ENCODE measurements at regions not wholly inside any gene's neighbourhood (a gene's known extent, or its start where the extent isn't known, plus 50 kb on each side); places are given as distances from the start of the nearest gene placed in this dataset.

- no peak for TF ChIP-seq CTCF (IDR thresholded peaks at IDR 0.05; ENCODE audit: low read depth, low read length)
- H3K4me3 ChIP-seq (ENCODE audit: low read depth, low read length) = no peak overlapping the region
- DNase-seq (ENCODE audit: low read depth, low spot score) = no peak
- in situ Hi-C loops (cut with HindIII; ENCODE audit: low sequenced_read_pairs) = no loop called here
Observed at GRCh38 chr12:91952916-91953315, 192.7 kb downstream of the BTG1 start.

- in situ Hi-C loops (cut with HindIII; ENCODE audit: low sequenced_read_pairs) = no loop called here
- no peak overlapping the region for H3K4me3 ChIP-seq (ENCODE audit: low read depth, low read length)
- TF ChIP-seq CTCF (IDR thresholded peaks at IDR 0.05; ENCODE audit: low read depth, low read length) = no peak
- peak; percentile 4 for DNase-seq (ENCODE audit: low read depth, low spot score)
Observed at GRCh38 chr12:91951571-91951970, 194.1 kb downstream of the BTG1 start.

- in situ Hi-C loops (cut with HindIII; ENCODE audit: low sequenced_read_pairs) = no loop called here
- no peak for DNase-seq (ENCODE audit: low read depth, low spot score)
- no peak for TF ChIP-seq CTCF (IDR thresholded peaks at IDR 0.05; ENCODE audit: low read depth, low read length)
- H3K4me3 ChIP-seq (ENCODE audit: low read depth, low read length) = no peak overlapping the region
Observed at GRCh38 chr12:91948504-91948903, 197.1 kb downstream of the BTG1 start.

- H3K4me3 ChIP-seq (ENCODE audit: low read depth, low read length) = no peak overlapping the region
- no peak for TF ChIP-seq CTCF (IDR thresholded peaks at IDR 0.05; ENCODE audit: low read depth, low read length)
- in situ Hi-C loops (cut with HindIII; ENCODE audit: low sequenced_read_pairs) = no loop called here
- DNase-seq (ENCODE audit: low read depth, low spot score) = no peak
Observed at GRCh38 chr12:91947459-91947858, 198.2 kb downstream of the BTG1 start.

- no peak for TF ChIP-seq CTCF (IDR thresholded peaks at IDR 0.05; ENCODE audit: low read depth, low read length)
- no peak for DNase-seq (ENCODE audit: low read depth, low spot score)
- in situ Hi-C loops (cut with HindIII; ENCODE audit: low sequenced_read_pairs) = no loop called here
Observed at GRCh38 chr12:91944637-91945036, 201.0 kb downstream of the BTG1 start.

GRCh38 chr12:91940826-91941570 lies 204.6 kb downstream of the BTG1 start:
- in situ Hi-C loops (cut with HindIII; ENCODE audit: low sequenced_read_pairs) = no loop called here
- H3K4me3 ChIP-seq (ENCODE audit: low read depth, low read length) = no peak overlapping the region
- DNase-seq (ENCODE audit: low read depth, low spot score) = no peak
- no peak for TF ChIP-seq CTCF (IDR thresholded peaks at IDR 0.05; ENCODE audit: low read depth, low read length)

More at GRCh38 chr12:91944637-91945036, 201.0 kb downstream of the BTG1 start:
- H3K4me3 ChIP-seq (ENCODE audit: low read depth, low read length) = no peak overlapping the region
